Smooth muscle cell (in vitro differentiated cells): ENCODE measurements at regions not wholly inside any gene's neighbourhood (a gene's known extent, or its start where the extent isn't known, plus 50 kb on each side); places are given as distances from the start of the nearest gene placed in this dataset.
A peak's percentile ranks its signal among the peaks of the same experiment; 100 is the strongest.

Source experiments
- DNase-seq: peaks from one replicate; lab custom pipeline; 2025; ENCODE audit not compliant: unreplicated experiment; lab: John Stamatoyannopoulos, UW
- H2AFZ ChIP-seq: fragments of 200-600 bp; sonication (generic); 2 replicates; pipeline ENCODE4 v1.6.0; 2016; ENCODE audit warnings: antibody characterized with exemption, low read depth, mild to moderate bottlenecking
- H3F3A ChIP-seq: fragments of 200-600 bp; sonication (generic); 2 replicates; pipeline ENCODE4 v1.6.0; 2017; ENCODE audit warnings: antibody characterized with exemption, low read depth
- H3K27ac ChIP-seq: fragments of 200-600 bp; sonication (generic); 2 replicates; pipeline ENCODE4 v1.5.1; 2016; ENCODE audit warnings: low read depth, mild to moderate bottlenecking
- H3K27me3 ChIP-seq: fragments of 200-600 bp; sonication (generic); 2 replicates; pipeline ENCODE4 v1.6.1; 2016; ENCODE audit warnings: low read depth, mild to moderate bottlenecking
- H3K36me3 ChIP-seq: fragments of 200-600 bp; sonication (generic); 2 replicates; pipeline ENCODE4 v1.5.1; 2016; ENCODE audit warnings: low read depth
- H3K4me1 ChIP-seq: fragments of 200-600 bp; sonication (generic); 2 replicates; pipeline ENCODE4 v1.5.1; 2016; ENCODE audit warnings: low read depth
- H3K4me2 ChIP-seq: fragments of 200-600 bp; sonication (generic); 2 replicates; pipeline ENCODE4 v1.6.0; 2016; ENCODE audit warnings: mild to moderate bottlenecking
- H3K4me3 ChIP-seq: fragments of 200-600 bp; sonication (generic); 2 replicates; pipeline ENCODE4 v1.5.1; 2016; ENCODE audit warnings: mild to moderate bottlenecking
- H3K79me2 ChIP-seq: fragments of 200-600 bp; sonication (generic); 2 replicates; pipeline ENCODE4 v1.6.0; 2016; ENCODE audit warnings: low read depth, mild to moderate bottlenecking
- H3K9ac ChIP-seq: fragments of 200-600 bp; sonication (generic); 2 replicates; pipeline ENCODE4 v1.6.0; 2016; ENCODE audit warnings: low read depth
- H3K9me3 ChIP-seq: fragments of 200-600 bp; sonication (generic); replicated peaks from 2 replicates; pipeline ENCODE4 v1.5.1; 2016; ENCODE audit warnings: low read depth
- H4K20me1 ChIP-seq: fragments of 200-600 bp; sonication (generic); 2 replicates; pipeline ENCODE4 v1.6.0; 2016; ENCODE audit warnings: low read depth
- WGBS: methylation state at CpG from one replicate; pipeline ENCODE4 v1.1.7; 2016; ENCODE audit warnings: low lambda C conversion rate; 5-methylcytosine and 5-hydroxymethylcytosine counted together
- TF ChIP-seq, protein P1 (sequence below): fragments of 200-600 bp; sonication (generic); IDR thresholded peaks from 2 replicates; pipeline ENCODE4 v1.5.1; 2017; ENCODE audit warnings: borderline replicate concordance, mild to moderate bottlenecking, antibody characterized with exemption; ENCODE audit not compliant: insufficient read depth, poor library complexity, severe bottlenecking

DNA sequence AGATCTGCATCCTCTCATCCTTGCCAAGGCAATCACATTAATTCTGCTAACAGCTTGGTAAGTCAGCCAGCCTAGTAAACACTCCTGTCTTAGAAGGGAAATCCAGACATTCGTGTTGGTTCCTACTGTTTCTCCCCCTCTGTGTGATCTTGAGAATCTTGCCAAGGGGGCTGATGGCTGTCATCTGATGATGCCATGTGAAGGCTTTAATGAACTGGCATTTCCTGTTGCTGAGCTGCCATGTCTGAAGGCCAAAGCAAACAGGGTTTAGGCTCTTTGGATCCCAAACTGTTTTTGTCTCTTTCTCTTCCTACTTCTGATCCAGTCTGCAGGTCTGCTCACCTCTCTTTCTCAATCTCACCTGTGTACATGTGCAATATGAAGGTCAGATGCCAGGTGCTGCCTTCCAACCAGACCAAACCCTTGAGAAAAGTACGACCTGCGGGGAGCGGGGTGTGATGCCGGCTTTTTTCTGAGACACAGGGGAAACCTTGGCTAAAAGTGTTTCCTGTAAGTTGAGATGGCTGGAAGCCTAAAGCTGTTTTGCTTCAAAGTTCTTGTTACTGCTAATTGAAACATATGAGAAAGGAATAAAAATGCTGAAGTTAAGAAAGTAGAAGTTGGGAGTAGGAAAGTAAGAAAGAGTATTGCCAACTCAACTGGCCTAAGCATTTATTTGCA is 532.9 kb downstream of the ANKRD50 start:
- WGBS = 72% methylated on average over 5 of the region's 5 CpGs
- Histone ChIP-seq H2AFZ (no peak overlapping the region), H3K27ac (no peak overlapping the region), H3K4me1 (no peaks in the 10 kb centered on the region), H3K27me3 (no peaks in the 10 kb centered on the region), H3K36me3 (no peaks in the 10 kb centered on the region), H3K9me3 (no peaks in the 10 kb centered on the region), H3F3A (no peaks in the 10 kb centered on the region), H3K79me2 (no peaks in the 10 kb centered on the region), H3K4me3 (no peak overlapping the region), H3K4me2 (no peak overlapping the region), H4K20me1 (no peaks in the 10 kb centered on the region), H3K9ac (no peak overlapping the region)
- TF ChIP-seq, protein P1, sequence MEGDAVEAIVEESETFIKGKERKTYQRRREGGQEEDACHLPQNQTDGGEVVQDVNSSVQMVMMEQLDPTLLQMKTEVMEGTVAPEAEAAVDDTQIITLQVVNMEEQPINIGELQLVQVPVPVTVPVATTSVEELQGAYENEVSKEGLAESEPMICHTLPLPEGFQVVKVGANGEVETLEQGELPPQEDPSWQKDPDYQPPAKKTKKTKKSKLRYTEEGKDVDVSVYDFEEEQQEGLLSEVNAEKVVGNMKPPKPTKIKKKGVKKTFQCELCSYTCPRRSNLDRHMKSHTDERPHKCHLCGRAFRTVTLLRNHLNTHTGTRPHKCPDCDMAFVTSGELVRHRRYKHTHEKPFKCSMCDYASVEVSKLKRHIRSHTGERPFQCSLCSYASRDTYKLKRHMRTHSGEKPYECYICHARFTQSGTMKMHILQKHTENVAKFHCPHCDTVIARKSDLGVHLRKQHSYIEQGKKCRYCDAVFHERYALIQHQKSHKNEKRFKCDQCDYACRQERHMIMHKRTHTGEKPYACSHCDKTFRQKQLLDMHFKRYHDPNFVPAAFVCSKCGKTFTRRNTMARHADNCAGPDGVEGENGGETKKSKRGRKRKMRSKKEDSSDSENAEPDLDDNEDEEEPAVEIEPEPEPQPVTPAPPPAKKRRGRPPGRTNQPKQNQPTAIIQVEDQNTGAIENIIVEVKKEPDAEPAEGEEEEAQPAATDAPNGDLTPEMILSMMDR = no peak
- DNase-seq = no peak

GRCh38 chr4:124181039-124181438 is 531.5 kb downstream of the ANKRD50 start:
- Histone ChIP-seq H3K27me3 (no peaks in the 10 kb centered on the region), H3K4me1 (no peaks in the 10 kb centered on the region), H3K27ac (no peak overlapping the region), H3K9me3 (no peaks in the 10 kb centered on the region), H2AFZ (no peak overlapping the region), H3K4me3 (no peak overlapping the region), H3K9ac (no peak overlapping the region), H3K36me3 (no peaks in the 10 kb centered on the region), H4K20me1 (no peaks in the 10 kb centered on the region), H3F3A (no peaks in the 10 kb centered on the region), H3K79me2 (no peaks in the 10 kb centered on the region), H3K4me2 (no peak overlapping the region)
- TF ChIP-seq, protein P1 = no peak
- DNase-seq = no peak
- WGBS = 84% methylated on average over 2 of the region's 2 CpGs

DNA sequence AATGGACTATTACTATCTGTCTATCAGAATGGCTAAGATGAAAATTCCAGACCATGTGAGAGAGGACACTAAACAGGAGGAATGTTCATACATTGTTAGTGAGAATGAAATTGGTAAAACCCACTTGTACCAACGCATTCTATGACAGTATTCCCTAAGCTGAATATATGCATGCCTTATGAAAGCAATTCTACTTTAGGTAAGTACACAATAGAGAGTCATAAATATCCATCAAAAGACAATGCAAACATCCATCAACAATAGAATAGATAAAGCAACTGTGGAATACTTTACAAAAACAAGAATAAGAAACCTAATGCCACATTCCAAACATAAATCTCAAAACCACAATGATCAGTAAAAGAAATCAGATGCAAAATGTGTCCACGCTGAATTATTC is 529.3 kb downstream of the ANKRD50 start:
- H3K36me3 ChIP-seq = no peaks in the 10 kb centered on the region
- no peak overlapping the region for H3K4me3 ChIP-seq
- 91% methylated on average over 2 of the region's 2 CpGs for WGBS
- no peaks in the 10 kb centered on the region for H3K9me3 ChIP-seq
- H3K4me1 ChIP-seq = no peaks in the 10 kb centered on the region
- DNase-seq = no peak
- TF ChIP-seq, protein P1 = no peak
- H3K27ac ChIP-seq = no peak overlapping the region
- H3F3A ChIP-seq = no peaks in the 10 kb centered on the region
- H3K9ac ChIP-seq = no peak overlapping the region
- H4K20me1 ChIP-seq = no peaks in the 10 kb centered on the region
- no peaks in the 10 kb centered on the region for H3K27me3 ChIP-seq
- no peaks in the 10 kb centered on the region for H3K79me2 ChIP-seq
- H3K4me2 ChIP-seq = no peak overlapping the region
- peak overlapping the region; percentile 16 for H2AFZ ChIP-seq

GRCh38 chr4:124183926-124184325 is 528.6 kb downstream of the ANKRD50 start:
- Histone ChIP-seq H3K27me3 (no peaks in the 10 kb centered on the region), H3K36me3 (no peaks in the 10 kb centered on the region), H3K4me1 (no peaks in the 10 kb centered on the region), H2AFZ (no peak overlapping the region), H3F3A (no peaks in the 10 kb centered on the region), H3K9ac (no peak overlapping the region), H3K4me3 (no peak overlapping the region), H4K20me1 (no peaks in the 10 kb centered on the region), H3K79me2 (no peaks in the 10 kb centered on the region), H3K9me3 (no peaks in the 10 kb centered on the region), H3K4me2 (no peak overlapping the region), H3K27ac (no peak overlapping the region)
- TF ChIP-seq, protein P1 = no peak
- no peak for DNase-seq
